ENCODE measurements at regions not wholly inside any gene's neighbourhood (a gene's known extent, or its start where the extent isn't known, plus 50 kb on each side); places are given as distances from the start of the nearest gene placed in this dataset.

DNA sequence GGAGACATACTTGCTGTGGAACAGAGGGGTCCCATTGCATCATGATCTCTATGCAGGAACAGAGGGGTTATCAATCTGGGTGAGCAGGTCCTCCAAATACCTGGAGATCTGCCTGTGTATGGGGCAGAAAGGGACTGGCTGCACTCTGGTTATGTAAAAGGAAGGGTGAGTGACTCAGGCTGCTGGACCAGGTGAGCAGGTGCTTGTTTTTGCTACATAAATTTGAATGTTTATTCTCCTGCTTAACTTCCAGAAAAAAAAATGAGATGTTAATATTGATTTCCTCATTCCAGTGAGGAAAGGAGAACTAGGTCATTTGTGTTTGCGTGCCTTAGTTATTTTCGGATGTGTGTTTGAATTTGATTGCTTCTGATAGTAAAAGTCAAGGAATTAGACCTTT, 225.8 kb upstream of the TRAM1L1 start:
- TF ChIP-seq, protein P1, sequence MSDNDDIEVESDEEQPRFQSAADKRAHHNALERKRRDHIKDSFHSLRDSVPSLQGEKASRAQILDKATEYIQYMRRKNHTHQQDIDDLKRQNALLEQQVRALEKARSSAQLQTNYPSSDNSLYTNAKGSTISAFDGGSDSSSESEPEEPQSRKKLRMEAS (IDR thresholded peaks at IDR 0.05): no peak
- TF ChIP-seq YY1 (IDR thresholded peaks at IDR 0.05; ENCODE audit: low read depth): no peak
- no peak for TF ChIP-seq EP300 (IDR thresholded peaks at IDR 0.05; ENCODE audit: borderline replicate concordance)
- no peak for TF ChIP-seq FOXM1 (IDR thresholded peaks at IDR 0.05; ENCODE audit: borderline replicate concordance, low read depth)
